Stimulated activated CD4-positive, alpha-beta T cell treated with anti-CD3 and anti-CD28 coated beads, Interleukin-12 subunit alpha, Interleukin-12 subunit beta, amount 100 ng/mL, for 4 hours (primary cell): ENCODE measurements at regions not wholly inside any gene's neighbourhood (a gene's known extent, or its start where the extent isn't known, plus 50 kb on each side); places are given as distances from the start of the nearest gene placed in this dataset.

Experiments used
- DNase-seq: peaks from one replicate; pipeline ENCODE4 v3.0.0-alpha.2; 2020

GRCh38 chr4:152109531-152110509 lies 349.0 kb upstream of the GATB start:
- no peak for DNase-seq

GRCh38 chr4:152107736-152108500 lies 347.1 kb upstream of the GATB start:
- no peak for DNase-seq

DNA sequence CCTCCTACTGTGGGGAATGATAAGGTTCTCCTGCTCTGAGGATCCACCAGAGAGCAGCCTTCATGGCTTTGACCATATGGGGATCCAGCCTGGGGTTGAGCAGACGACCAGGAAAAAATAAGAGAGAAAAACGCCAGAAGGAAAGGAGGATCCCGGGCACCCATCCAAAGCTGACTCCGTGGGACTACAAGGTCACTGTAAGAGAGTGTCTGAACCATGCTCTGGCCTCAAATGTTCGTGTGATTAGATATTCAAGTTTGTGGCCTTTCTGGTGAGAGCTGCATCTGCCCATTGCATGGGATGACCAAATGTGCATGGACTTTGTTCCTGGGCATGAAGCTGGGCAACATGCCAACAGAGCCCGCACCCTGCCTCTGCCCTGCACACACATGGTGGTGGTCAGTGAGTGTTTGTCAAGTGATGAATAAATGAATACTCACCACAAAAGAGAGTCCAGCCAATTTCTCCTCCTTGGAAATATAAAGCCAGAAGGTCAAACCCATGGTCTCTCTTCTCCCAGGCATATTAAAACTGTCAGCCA lies 346.0 kb upstream of the GATB start:
- no peak for DNase-seq

DNA sequence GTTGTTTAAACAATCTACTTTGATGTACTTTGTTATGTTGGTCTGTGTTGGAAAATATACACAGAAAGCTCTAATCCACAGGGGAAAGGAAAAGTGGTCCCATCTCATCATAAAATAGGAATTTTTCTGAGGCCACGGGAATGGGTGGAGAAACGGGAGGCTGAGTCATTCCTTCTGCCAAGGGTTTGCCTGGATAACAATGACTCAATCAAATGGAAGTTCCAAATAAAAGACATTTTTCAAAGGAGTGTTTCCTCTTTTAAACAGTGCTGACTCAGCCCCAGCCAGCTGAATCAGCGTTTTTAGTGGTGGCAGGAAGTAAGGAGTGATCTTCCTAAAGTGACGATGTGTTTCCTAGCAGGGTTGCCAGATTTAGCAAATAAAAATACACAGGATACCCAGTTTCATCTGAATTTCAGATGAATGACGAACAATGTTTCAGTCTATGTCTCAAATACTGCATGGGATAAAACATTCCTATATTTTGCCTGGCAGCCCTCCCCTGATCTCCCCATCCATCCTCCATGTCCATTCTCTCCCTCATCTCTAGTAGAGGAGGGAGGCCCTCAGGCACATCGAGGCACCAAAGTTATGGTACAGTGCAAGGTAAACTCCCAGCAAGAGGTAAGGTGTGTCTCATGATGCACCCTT lies 345.4 kb upstream of the GATB start:
- DNase-seq, result no peak

DNA sequence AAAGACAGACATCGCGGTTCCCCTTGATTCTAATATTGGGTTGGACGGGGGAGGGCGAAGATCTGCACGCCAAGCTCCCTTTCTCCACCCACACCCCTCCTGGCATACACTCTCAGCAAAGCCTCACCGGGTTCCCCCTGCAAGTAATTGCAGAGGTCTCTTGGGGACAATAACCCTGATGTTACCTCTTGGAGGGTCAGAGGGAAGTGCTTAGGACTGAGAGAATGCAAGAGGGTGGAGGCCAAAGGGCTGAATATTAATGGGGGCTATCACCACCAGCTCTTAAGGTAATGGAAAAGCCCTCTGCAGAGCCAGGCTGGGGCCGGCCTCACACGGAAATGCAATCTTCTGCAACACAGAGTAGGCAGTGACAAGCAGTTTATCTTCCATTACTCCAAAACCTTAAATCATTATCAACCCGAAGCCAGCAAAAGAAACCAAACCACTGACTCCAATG lies 344.1 kb upstream of the GATB start:
- no peak for DNase-seq

DNA sequence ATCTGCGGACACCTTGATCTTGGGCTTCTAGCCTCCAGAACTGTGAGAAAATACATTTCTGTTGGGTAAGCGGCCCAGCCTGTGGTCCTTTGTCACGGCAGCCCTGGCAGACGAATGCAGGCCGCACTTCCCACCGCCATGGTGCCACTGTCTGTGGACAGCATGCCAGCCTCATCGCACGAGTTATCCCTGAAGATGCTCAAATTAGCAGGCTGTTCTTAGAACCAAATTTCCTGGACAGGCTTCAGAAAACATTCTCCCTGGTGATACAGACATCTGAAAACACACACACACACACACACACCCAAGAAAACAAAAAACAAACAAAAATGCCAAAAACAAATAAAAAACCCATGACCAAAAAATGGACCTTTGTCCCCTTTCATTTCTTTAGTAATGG lies 343.5 kb upstream of the GATB start:
- DNase-seq, result no peak

DNA sequence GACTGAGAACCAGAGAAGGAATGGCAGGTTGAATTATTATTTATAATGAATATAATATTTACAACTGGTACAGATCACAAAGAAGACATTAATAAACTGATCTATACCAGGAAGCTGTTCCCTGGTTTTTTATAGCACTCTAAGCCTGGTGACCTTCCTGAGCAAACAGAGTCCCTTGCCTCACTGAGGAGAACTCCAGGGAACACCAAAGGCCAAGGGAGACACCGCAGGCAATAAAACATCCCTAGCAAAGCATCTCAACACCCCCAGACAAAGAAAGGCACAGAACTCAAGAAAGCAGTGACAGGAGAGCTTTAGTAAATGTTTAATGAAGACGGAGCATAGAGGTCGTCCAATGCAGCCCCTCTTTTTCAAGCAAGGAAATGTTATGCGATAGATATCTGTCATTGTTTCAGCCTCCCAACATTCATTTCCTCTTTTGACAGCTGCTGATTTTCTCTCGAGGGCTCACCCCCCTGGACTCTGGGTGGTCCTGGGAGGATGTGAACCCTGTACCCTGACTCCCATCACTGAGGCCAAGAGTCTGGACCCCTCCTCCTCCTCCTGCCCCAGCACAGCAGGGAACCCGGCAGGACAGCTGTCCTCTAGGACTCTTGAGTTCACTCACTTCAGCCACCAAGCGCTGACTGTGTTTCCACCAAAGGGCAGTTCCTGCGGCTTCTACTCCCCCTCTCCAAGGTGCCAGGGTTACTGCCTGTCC lies 342.5 kb upstream of the GATB start:
- DNase-seq, result no peak

DNA sequence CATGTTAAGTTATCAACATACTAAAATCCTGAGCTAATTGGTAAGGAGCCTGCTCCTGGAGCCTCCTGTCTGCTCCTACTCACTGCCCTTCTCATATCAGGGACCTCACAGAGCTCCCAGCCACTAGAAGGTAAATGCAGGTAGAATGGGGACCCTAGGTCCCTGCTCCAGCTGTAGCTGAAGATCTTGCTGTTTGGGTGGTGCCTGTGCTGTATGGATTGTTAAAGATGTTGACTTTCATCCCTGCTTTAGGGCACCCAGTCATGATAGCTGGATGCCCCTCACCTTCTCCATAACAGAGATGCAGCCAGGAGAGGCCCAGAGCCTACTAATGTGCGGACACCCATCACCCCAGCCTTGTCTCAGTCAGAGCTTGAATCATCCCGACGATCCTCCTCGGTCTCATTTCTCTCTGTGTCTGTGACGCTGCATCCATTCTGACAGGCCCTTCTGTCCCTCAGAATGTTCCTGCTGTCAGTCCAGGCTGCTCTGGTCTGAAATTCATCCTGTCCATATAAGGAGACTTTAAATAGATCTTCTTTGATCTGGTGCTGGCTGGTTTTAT lies 341.7 kb upstream of the GATB start:
- DNase-seq, result no peak

- DNase-seq, result no peak
Measured at GRCh38 chr4:152101556-152102435, 341.0 kb upstream of the GATB start.

GRCh38 chr4:152100379-152101201 lies 339.8 kb upstream of the GATB start:
- peak; percentile 57 for DNase-seq

GRCh38 chr4:152099981-152100378 lies 339.2 kb upstream of the GATB start:
- DNase-seq, result no peak

DNA sequence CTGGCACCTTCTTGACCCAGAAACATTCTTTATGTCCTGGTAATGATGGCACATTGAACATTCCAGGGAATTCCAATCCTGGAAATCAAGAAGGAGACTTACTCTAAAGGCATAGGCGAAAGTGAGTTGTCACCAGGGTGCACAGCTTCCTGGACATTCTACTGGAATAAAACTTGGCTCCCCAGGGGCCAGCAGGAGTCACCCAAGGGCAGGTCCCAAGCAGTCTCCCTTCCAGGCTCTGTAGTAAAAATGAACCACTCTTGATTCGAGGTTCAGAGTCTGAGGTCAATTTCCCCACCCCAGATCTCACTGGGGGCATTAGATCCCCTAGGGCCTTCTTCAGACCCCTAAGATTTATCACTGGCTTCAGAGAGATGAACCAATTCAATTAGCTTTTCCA lies 338.7 kb upstream of the GATB start:
- DNase-seq, result no peak

GRCh38 chr4:152099061-152099425 lies 338.2 kb upstream of the GATB start:
- DNase-seq, result no peak

- DNase-seq, result no peak
Measured at GRCh38 chr4:152098365-152099060, 337.7 kb upstream of the GATB start.

DNA sequence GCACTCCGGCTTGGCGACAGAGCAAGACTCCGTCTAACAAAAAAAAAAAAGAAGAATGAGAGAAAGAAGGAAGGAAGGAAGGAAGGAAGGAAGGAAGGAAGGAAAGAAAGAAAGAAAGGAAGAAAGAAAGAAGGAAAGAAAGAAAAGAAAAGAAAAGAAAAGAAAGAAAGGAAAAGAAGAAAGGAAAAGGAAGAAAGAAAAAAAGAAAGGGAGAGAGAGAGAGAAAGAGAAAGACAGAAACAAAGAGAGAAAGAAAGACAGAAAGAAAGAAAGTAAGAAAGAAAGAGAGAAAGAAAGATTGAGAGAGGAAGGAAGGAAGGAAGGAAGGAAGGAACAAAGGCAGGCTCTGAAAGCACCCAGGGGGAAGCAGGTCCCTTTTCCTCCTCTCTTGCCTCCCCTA lies 336.6 kb upstream of the GATB start:
- DNase-seq, result no peak

DNA sequence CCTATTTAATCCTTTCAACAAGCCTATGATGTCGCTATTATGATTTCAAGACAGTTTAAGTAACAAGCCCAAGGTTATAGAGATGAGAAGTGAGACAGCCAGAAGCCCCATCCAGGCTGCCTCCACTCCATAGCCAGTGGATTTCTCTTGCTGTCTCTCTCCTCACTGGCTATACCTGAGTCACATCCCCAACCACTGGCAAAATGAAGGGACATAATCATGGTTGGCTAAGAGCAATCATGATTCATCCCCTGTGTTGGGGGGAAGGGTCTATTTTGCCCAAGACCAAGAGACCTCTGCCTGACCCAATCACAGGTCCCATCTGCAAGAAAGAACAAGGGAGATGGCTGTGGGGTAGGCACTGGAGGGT lies 334.9 kb upstream of the GATB start:
- DNase-seq, result no peak

DNA sequence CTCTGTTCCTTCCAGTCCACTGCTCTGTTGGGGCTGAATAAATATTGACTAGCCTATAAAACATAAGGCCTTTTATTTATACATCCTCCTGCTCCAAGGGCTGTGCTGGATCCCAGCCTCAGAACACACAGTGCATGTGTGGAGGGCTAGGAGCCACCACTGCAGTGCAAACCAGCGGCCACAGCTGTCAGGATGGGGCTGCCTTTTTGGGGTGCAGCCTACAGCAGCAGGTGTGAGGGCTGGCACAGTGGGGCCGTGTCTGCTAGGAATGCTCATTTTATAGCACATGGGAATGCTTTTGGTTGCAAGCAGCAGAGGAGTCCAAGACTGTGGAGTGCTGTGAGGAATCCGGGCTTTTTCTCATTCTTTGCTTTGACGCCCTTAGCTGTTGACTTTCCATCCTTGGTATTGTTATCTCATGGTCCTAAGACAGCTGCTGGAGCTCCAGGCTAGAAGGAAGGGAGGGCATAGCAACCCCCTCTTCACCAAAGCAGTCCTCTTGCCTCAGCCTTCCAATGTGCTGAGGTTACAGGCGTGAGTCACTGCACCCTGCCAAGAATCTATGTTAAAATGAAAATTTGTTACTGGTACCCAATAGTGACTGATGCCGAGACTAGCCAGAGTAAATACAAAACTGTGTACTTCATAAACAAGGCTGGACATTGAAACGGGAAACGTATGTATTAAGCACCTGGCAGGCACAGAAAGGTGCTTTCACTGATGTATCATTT lies 334.3 kb upstream of the GATB start:
- no peak for DNase-seq

DNA sequence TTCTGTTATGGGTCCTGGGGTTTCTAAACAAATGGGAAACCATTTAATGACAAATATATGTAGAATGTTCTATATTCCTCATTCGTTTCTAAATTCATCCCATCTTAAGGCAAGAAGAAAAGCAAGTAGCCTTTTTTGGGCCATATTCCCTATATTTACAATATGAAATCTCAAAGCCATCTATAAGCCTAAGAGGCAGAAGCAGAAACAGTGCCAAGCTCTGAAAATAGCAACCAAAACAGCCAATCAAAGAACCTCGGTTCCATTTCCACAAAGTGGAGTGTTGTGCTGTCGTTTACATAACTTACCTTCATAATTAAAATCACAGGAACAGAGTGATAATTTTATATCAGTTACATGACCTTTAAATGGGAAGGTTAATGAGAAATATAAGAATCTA lies 330.6 kb upstream of the GATB start:
- no peak for DNase-seq

DNA sequence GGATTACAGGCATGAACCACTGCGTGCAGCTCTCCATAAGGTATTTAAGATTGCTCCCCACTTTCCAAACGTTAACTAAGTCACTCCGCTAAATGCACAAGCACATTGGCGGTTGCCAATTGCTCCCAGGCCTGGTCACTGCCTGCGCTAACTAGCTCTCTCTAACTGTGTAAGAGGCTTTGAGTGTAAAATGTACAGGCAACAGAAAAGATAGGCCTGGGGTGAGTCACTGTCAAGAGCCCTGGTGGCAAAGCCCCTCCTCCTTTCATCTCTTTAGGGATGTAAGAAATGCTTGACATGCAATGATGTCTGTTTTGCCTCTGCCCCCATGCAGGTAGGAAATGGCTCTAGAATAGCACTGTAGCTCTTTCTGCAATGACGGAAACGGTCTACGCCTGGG lies 329.7 kb upstream of the GATB start:
- DNase-seq, result no peak
